Mucosa of descending colon (tissue), 3 donors: ENCODE measurements at regions not wholly inside any gene's neighbourhood (a gene's known extent, or its start where the extent isn't known, plus 50 kb on each side); places are given as distances from the start of the nearest gene placed in this dataset.

Experiments
- ATAC-seq: fragments of 200-7000 bp; cut with Tn5 transposase; one replicate; pipeline ENCODE4 v1.9.1; 2020; ENCODE audit warnings: mild to moderate bottlenecking, moderate library complexity
- DNase-seq, 3 donors: peaks; one replicate each; pipeline ENCODE4 v3.0.0-alpha.2; 2020
- H3K36me3 ChIP-seq: fragments of 200-600 bp; one replicate; pipeline ENCODE4 v1.8.0; 2021; ENCODE audit warnings: low read depth, mild to moderate bottlenecking
- H3K4me1 ChIP-seq: fragments of 200-600 bp; one replicate; pipeline ENCODE4 v1.8.0; 2021; ENCODE audit warnings: low read depth, mild to moderate bottlenecking
- H3K4me3 ChIP-seq: fragments of 200-600 bp; one replicate; pipeline ENCODE4 v1.8.0; 2021; ENCODE audit warnings: mild to moderate bottlenecking
- H3K9me3 ChIP-seq: fragments of 200-600 bp; one replicate; pipeline ENCODE4 v1.8.0; 2021; ENCODE audit warnings: mild to moderate bottlenecking
- intact Hi-C, 2 donors: fragments of 100-400 bp; cut with DNase I in 1 of 2; cut with micrococcal nuclease in 1 of 2; formaldehyde crosslinking; loops; one replicate each; pipeline versions ENCODE4 v1.11.0 to v1.11.1; 2022; cut with DNase I, micrococcal nuclease
- TF ChIP-seq, protein P1 (sequence below): fragments of 200-600 bp; IDR thresholded peaks from one replicate; pipeline ENCODE4 v1.8.0; 2022; ENCODE audit warnings: antibody characterized with exemption, mild to moderate bottlenecking
- donor health status: DM: no; HTN: no; CAD: no; lungs with moderate emphysema.
- donor health status: DM: no; HTN: no; CAD: no.
- donor health status: DM: no; HTN: yes; CAD: no.

DNA sequence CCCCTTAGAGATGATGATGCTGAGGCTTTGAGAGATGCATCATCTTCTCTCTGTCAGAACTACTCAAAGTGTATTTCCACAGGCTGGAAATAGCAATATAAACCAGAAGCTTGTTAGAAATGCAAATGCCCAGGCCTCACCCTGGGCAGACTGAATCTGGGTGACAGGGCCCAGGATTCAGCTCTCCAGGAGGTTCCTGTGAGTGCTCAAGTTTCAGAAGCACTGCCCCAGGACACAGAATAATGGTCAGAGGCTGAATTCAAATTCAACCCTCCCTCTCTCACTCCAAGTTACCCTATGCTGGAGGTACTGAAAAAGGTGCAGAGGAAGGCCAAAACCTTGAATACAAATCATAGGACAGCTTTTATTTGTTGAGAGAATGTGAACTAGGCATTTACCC lies 98.5 kb upstream of the NGF start:
- Histone ChIP-seq H3K36me3 (no peaks in the 10 kb centered on the region), H3K4me1 (no peaks in the 10 kb centered on the region), H3K9me3 (no peaks in the 10 kb centered on the region), H3K4me3 (no peak overlapping the region)
- no peak for DNase-seq
- TF ChIP-seq, protein P1, sequence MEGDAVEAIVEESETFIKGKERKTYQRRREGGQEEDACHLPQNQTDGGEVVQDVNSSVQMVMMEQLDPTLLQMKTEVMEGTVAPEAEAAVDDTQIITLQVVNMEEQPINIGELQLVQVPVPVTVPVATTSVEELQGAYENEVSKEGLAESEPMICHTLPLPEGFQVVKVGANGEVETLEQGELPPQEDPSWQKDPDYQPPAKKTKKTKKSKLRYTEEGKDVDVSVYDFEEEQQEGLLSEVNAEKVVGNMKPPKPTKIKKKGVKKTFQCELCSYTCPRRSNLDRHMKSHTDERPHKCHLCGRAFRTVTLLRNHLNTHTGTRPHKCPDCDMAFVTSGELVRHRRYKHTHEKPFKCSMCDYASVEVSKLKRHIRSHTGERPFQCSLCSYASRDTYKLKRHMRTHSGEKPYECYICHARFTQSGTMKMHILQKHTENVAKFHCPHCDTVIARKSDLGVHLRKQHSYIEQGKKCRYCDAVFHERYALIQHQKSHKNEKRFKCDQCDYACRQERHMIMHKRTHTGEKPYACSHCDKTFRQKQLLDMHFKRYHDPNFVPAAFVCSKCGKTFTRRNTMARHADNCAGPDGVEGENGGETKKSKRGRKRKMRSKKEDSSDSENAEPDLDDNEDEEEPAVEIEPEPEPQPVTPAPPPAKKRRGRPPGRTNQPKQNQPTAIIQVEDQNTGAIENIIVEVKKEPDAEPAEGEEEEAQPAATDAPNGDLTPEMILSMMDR, result no peak
- intact Hi-C loops, result no loop called here
- ATAC-seq, result no peak

DNA sequence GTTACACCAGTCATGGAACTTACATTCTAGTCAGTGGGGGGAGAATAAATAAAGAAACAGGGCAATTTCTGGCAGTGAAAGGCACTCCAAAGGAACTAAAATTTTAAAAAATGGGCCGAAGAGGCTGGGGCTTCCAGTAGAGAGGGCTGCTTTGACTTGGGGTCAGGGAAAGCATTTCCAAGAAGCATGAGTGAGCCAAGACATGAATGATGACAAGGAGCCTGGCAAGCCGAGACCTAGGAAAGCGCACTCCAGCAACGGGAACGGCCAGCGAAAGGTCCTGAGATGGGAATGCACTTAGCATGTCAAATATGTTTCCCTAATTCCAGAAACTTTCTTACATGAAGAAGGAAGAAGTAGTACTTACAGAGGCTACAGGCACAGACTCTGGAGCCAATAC lies 95.4 kb upstream of the NGF start:
- intact Hi-C loops, result no loop called here
- no peak for ATAC-seq
- DNase-seq, result no peak
- Histone ChIP-seq H3K4me3 (no peak overlapping the region), H3K36me3 (no peaks in the 10 kb centered on the region), H3K9me3 (no peaks in the 10 kb centered on the region), H3K4me1 (no peaks in the 10 kb centered on the region)
- TF ChIP-seq, protein P1, result no peak

DNA sequence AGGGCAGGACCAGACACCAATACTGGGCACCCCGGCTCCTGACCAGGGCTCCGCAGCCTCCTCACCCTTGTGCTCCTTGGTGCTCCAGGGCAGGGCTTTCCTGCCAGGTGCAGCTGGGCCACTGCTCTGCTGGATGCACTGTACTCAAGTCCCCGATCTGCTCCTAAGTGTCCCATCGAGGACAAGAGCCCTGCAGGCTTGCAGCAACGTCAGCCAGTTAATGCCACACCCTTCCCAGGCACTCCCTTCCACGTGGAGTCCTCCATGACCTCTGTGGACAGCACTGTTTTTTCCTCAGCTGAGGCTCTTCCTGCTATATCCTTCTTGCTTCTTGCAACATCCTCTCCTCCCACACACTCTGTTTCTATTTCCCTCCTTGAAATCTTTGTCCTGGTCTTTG lies 94.0 kb upstream of the NGF start:
- peak; percentile 78 for ATAC-seq
- Histone ChIP-seq H3K9me3 (no peaks in the 10 kb centered on the region), H3K4me3 (no peak overlapping the region), H3K4me1 (no peaks in the 10 kb centered on the region), H3K36me3 (no peaks in the 10 kb centered on the region)
- DNase-seq, result peak in 2 of 3 donors; percentile 8 to 25
- intact Hi-C loops, result no loop called here
- TF ChIP-seq, protein P1, result no peak

DNA sequence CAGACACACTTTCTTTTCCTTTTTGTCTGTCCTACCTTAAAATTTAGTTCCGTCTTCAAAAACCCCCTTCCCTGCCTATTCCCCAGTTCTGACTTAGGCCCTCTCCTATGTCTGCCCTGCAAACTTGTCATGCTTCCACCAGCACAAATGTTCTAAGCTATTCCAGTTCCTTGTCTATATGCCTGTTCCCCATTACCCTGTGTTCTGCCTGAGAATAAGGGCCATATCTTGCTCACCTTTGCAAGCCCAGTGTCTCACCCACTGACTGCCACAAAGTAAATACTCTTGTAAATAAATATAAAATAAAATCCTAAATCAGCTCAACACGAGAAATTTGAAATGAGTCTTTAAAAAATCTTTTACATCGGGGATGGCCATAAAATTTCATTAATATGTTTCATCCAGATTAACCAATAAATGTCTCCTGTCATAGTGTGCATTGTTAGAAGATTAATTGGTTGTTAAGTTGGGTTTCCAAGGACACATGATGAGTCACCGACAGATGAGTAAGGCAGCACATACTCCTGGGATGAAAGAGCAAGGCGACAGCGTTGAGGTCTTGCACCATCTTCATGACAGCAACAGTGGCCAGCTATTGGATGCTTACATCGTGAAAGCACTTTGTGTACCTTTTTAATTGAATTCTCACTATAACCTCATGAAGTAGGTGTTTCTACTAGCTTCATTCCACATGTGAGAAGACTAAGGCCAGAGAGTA lies 92.6 kb upstream of the NGF start:
- DNase-seq (no peak), ATAC-seq (no peak)
- Histone ChIP-seq H3K36me3 (no peaks in the 10 kb centered on the region), H3K4me1 (no peaks in the 10 kb centered on the region), H3K9me3 (no peaks in the 10 kb centered on the region), H3K4me3 (no peak overlapping the region)
- intact Hi-C loops, result no loop called here
- TF ChIP-seq, protein P1, result no peak

DNA sequence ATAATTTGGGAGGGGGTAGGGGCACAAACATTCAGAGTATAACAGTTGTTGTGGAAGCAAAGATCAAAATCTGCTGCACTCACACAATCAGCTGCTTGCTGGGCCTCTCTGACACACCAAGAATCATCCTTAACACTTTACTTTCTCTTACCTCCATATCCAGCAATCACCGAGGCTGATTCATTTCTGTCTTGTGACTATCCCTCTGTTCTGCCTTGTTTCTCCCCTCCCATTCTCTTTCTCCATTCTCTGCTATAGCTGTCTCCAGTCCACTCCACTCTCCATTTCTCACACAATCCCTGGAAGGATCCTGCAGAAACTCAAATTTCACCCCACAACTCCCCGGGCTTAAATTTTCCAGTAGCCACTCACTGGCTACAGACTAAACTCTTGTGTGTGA lies 91.8 kb upstream of the NGF start:
- intact Hi-C loops, result no loop called here
- H3K9me3 ChIP-seq, result no peaks in the 10 kb centered on the region
- no peaks in the 10 kb centered on the region for H3K36me3 ChIP-seq
- H3K4me1 ChIP-seq, result no peaks in the 10 kb centered on the region
- DNase-seq, result no peak
- no peak overlapping the region for H3K4me3 ChIP-seq
- ATAC-seq, result no peak
- TF ChIP-seq, protein P1, result no peak

DNA sequence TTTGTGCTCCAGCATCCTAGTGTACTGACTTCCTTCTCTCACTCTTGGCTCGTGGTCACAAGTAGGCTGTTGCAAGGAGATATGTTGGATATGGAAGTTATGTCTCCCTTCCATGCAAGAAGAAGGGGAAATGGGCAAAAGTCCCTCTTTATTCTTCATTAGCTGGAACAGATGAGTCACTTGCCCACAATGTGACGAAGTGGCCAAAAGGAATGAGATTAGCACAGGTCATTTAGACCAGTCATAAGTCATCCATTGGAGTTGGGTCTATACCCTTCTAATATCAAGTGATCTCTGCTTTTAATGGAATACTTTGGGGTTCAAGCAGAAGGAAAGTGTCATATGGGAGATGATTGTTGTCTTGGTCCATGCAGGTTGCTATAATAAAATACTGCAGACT lies 91.2 kb upstream of the NGF start:
- ATAC-seq, result no peak
- no peaks in the 10 kb centered on the region for H3K4me1 ChIP-seq
- no peak overlapping the region for H3K4me3 ChIP-seq
- intact Hi-C loops, result no loop called here
- H3K9me3 ChIP-seq, result no peaks in the 10 kb centered on the region
- no peaks in the 10 kb centered on the region for H3K36me3 ChIP-seq
- TF ChIP-seq, protein P1, result no peak
- no peak for DNase-seq
